ENCODE measurements at regions not wholly inside any gene's neighbourhood (a gene's known extent, or its start where the extent isn't known, plus 50 kb on each side); places are given as distances from the start of the nearest gene placed in this dataset.

GRCh38 chr3:13170317-13170716, 97.1 kb upstream of the IQSEC1 start:
- TF ChIP-seq, protein P1, sequence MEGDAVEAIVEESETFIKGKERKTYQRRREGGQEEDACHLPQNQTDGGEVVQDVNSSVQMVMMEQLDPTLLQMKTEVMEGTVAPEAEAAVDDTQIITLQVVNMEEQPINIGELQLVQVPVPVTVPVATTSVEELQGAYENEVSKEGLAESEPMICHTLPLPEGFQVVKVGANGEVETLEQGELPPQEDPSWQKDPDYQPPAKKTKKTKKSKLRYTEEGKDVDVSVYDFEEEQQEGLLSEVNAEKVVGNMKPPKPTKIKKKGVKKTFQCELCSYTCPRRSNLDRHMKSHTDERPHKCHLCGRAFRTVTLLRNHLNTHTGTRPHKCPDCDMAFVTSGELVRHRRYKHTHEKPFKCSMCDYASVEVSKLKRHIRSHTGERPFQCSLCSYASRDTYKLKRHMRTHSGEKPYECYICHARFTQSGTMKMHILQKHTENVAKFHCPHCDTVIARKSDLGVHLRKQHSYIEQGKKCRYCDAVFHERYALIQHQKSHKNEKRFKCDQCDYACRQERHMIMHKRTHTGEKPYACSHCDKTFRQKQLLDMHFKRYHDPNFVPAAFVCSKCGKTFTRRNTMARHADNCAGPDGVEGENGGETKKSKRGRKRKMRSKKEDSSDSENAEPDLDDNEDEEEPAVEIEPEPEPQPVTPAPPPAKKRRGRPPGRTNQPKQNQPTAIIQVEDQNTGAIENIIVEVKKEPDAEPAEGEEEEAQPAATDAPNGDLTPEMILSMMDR (IDR thresholded peaks at IDR 0.05) = no peak
- TF ChIP-seq POLR2A (IDR thresholded peaks at IDR 0.05) = no peak

All from Peyer's patch (tissue), 4 donors.